Activated CD4-positive, alpha-beta memory T cell treated with anti-CD3 and anti-CD28 coated beads, Interleukin-2, amount 10 ng/mL, durations not matched to agents 7 days and 5 days (primary cell): ENCODE measurements at regions not wholly inside any gene's neighbourhood (a gene's known extent, or its start where the extent isn't known, plus 50 kb on each side); places are given as distances from the start of the nearest gene placed in this dataset.
"Not testable (repeated sequence)": the region's sequence is repeated elsewhere in the genome, so short reads cannot be mapped to it uniquely, and the experiment has no call there.

Experiments
- CTCF ChIA-PET: fragments of 350-600 bp; sonication (Branson Sonifier 250); formaldehyde crosslinking; loops from one replicate; lab custom pipeline; 2021; ENCODE audit warnings: antibody characterized with exemption, inconsistent platforms; lab: Charles Lee
- POLR2A ChIA-PET: fragments of 350-600 bp; sonication (Branson Sonifier 250); formaldehyde crosslinking; loops from one replicate; lab custom pipeline; 2021; ENCODE audit warnings: antibody characterized with exemption; lab: Charles Lee
- DNase-seq: peaks from one replicate; pipeline ENCODE4 v3.0.0-alpha.2; 2020
- H3K27ac Mint-ChIP-seq: one replicate; pipeline ENCODE4 v1.8.0; 2021; ENCODE audit warnings: mild to moderate bottlenecking, mixed read lengths
- H3K27me3 Mint-ChIP-seq: one replicate; pipeline ENCODE4 v1.8.0; 2021; ENCODE audit warnings: mixed read lengths
- H3K36me3 Mint-ChIP-seq: one replicate; pipeline ENCODE4 v1.8.0; 2021; ENCODE audit warnings: low read depth, mixed read lengths
- H3K4me1 Mint-ChIP-seq: one replicate; pipeline ENCODE4 v1.8.0; 2021; ENCODE audit warnings: mixed read lengths
- H3K4me3 Mint-ChIP-seq: one replicate; pipeline ENCODE4 v1.8.0; 2021; ENCODE audit warnings: mild to moderate bottlenecking, mixed read lengths
- H3K9me3 Mint-ChIP-seq: one replicate; pipeline ENCODE4 v1.8.0; 2021; ENCODE audit warnings: mixed read lengths

GRCh38 chr2:20113004-20113796 lies 61.8 kb upstream of the LAPTM4A start:
- DNase-seq, result no peak
- H3K27me3 Mint-ChIP-seq, result peaks cover 6% of the 10 kb centered on the region
- H3K27ac Mint-ChIP-seq, result no peak overlapping the region
- peaks cover 2% of the 10 kb centered on the region for H3K9me3 Mint-ChIP-seq
- H3K36me3 Mint-ChIP-seq, result no peaks in the 10 kb centered on the region
- no peak overlapping the region for H3K4me3 Mint-ChIP-seq
- H3K4me1 Mint-ChIP-seq, result no peaks in the 10 kb centered on the region
- ChIA-PET CTCF (no interaction called here), POLR2A (no interaction called here)

GRCh38 chr2:20112361-20112760 lies 60.9 kb upstream of the LAPTM4A start:
- H3K4me3 Mint-ChIP-seq, CTCF ChIA-PET, POLR2A ChIA-PET: not testable (repeated sequence)

GRCh38 chr2:20111311-20112131 lies 60.1 kb upstream of the LAPTM4A start:
- DNase-seq, result no peak
- H3K36me3 Mint-ChIP-seq, result no peaks in the 10 kb centered on the region

More at GRCh38 chr2:20112361-20112760, 60.9 kb upstream of the LAPTM4A start:
- H3K27ac Mint-ChIP-seq, H3K36me3 Mint-ChIP-seq, DNase-seq, H3K27me3 Mint-ChIP-seq, H3K9me3 Mint-ChIP-seq, H3K4me1 Mint-ChIP-seq: not testable (repeated sequence)

DNA sequence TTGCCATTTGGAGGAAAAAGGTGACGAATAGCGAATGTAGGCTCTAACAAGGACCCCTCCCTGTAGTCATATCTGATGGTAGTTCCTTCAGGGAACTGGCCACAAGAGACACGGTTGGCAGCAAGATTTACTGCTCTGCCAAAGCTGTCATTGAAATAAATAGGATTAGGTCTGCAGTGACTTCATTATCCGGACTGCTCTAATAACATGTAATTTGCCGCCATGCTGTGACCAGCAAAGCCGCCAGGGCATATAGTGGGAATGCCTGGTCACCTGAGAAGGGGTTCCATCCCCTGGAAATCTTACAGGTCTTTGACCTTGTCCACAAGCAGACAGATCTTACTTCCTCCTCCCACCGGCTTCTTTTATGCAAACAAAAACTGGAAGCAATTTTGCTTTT lies 59.4 kb upstream of the LAPTM4A start:
- H3K27ac Mint-ChIP-seq, result no peak overlapping the region
- no peaks in the 10 kb centered on the region for H3K36me3 Mint-ChIP-seq
- H3K9me3 Mint-ChIP-seq, result no peaks in the 10 kb centered on the region
- H3K4me3 Mint-ChIP-seq, result no peak overlapping the region
- ChIA-PET CTCF (no interaction called here), POLR2A (no interaction called here)
- H3K4me1 Mint-ChIP-seq, result peaks cover 2% of the 10 kb centered on the region
- no peak for DNase-seq
- H3K27me3 Mint-ChIP-seq, result peaks cover 9% of the 10 kb centered on the region

More at GRCh38 chr2:20111311-20112131, 60.1 kb upstream of the LAPTM4A start:
- Mint-ChIP-seq H3K9me3 (no peaks in the 10 kb centered on the region), H3K4me1 (peaks cover 2% of the 10 kb centered on the region), H3K27me3 (peaks cover 9% of the 10 kb centered on the region), H3K4me3 (no peak overlapping the region), H3K27ac (no peak overlapping the region)
- ChIA-PET CTCF (no interaction called here), POLR2A (no interaction called here)

GRCh38 chr2:20110383-20110782 lies 59.0 kb upstream of the LAPTM4A start:
- no peak for DNase-seq
- H3K4me1 Mint-ChIP-seq, result peaks cover 5% of the 10 kb centered on the region
- POLR2A ChIA-PET, result no interaction called here
- CTCF ChIA-PET, result no interaction called here
- H3K36me3 Mint-ChIP-seq, result no peaks in the 10 kb centered on the region
- H3K9me3 Mint-ChIP-seq, result no peaks in the 10 kb centered on the region
- H3K27me3 Mint-ChIP-seq, result peaks cover 9% of the 10 kb centered on the region
- H3K4me3 Mint-ChIP-seq, result no peak overlapping the region
- H3K27ac Mint-ChIP-seq, result no peak overlapping the region

DNA sequence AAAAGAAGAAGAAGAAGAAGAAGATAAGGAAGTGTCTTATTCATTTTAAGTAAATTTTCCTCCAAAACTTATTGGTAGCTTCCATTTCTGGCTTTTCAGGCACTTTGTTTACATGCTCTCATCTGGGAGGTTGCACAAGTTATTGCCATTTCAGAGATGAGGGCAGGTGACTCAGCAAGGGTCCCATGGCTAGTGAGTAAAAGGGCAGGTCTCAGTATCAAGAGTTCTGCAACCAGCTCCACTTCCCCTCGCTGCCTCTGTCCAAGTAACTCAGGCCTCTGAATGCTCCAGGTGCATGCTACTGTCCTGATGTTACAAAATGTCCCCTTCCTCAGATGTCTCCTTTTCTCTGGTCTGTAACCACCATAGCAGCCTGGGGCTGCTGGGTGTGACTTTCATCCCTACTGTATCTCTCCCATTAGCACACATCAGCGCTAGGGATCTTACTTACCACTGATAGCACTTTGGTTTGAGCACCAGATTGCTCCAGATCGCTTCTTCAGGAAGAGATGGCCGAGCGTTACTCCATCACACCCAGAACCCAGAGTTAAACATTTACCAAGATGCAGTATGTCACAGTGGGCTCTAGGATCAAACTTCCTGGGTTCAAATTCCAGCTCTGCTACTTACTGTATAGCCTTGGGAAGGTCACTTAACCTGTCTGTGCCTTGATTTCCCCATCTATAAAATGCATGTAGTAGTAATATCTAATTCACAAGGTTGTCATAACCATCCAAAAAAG lies 57.4 kb upstream of the LAPTM4A start:
- Mint-ChIP-seq H3K9me3 (no peaks in the 10 kb centered on the region), H3K4me3 (no peak overlapping the region), H3K27me3 (peaks cover 9% of the 10 kb centered on the region), H3K4me1 (peaks cover 11% of the 10 kb centered on the region), H3K36me3 (no peaks in the 10 kb centered on the region), H3K27ac (no peak overlapping the region)
- POLR2A ChIA-PET, result no interaction called here
- CTCF ChIA-PET, result interaction anchor here (0.7 kb wide), 1 partner anchor 26 kb away, joined by 3 read pairs; no protein-coding TSS in a partner anchor
- no peak for DNase-seq

DNA sequence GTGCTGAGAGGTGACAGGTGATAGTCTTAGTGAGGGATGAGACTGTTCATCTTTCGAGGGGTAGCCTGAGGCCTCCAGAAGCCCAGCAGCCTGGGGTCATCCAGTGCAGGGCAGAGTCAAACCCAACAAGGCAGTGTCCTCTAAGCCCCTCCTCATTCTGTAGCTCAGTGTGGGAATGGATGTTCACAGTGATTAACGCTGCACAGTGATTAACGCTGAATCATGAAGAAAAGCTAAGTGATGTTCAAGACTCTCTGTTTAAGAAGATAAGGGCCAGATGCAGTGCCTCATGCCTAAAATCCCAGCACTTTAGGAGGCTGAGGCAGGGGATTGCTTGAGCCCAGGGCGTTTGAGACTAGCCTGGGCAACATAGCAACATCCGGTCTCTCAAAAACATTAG lies 56.3 kb upstream of the LAPTM4A start:
- H3K4me3 Mint-ChIP-seq, result no peak overlapping the region
- POLR2A ChIA-PET, result no interaction called here
- H3K27me3 Mint-ChIP-seq, result peaks cover 12% of the 10 kb centered on the region
- CTCF ChIA-PET, result interaction anchor here (0.7 to 1.2 kb wide), 3 partner anchors 57 to 524 kb away, joined by 3 to 4 read pairs (median 4); no protein-coding TSS in a partner anchor
- no peaks in the 10 kb centered on the region for H3K9me3 Mint-ChIP-seq
- peaks cover 11% of the 10 kb centered on the region for H3K4me1 Mint-ChIP-seq
- no peak for DNase-seq
- no peak overlapping the region for H3K27ac Mint-ChIP-seq
- no peaks in the 10 kb centered on the region for H3K36me3 Mint-ChIP-seq

DNA sequence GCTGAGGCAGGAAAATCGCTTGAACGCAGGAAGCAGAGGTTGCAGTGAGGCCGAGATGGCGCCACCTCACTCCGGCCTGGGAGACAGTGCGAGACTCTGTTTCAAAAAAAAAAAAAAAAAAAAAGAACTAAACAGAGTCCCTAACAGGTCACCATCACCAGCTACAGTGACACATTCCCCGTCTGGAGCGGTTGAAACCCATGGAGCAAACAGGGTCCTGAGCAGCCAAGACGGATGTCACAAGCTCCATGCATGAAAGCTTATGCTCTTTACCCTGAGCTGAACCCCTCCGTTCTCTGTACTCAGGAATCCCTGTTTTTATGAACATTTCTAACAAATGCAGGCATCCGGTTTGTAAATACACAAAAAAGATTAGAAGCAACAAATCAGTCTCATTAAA lies 55.9 kb upstream of the LAPTM4A start:
- H3K27ac Mint-ChIP-seq, result no peak overlapping the region
- no peak for DNase-seq
- H3K4me3 Mint-ChIP-seq, result no peak overlapping the region
- POLR2A ChIA-PET, result no interaction called here
- H3K27me3 Mint-ChIP-seq, result peaks cover 15% of the 10 kb centered on the region
- H3K9me3 Mint-ChIP-seq, result no peaks in the 10 kb centered on the region
- peaks cover 11% of the 10 kb centered on the region for H3K4me1 Mint-ChIP-seq
- no peaks in the 10 kb centered on the region for H3K36me3 Mint-ChIP-seq
- CTCF ChIA-PET, result interaction anchor here (0.7 to 1.2 kb wide), 3 partner anchors 57 to 524 kb away, joined by 3 to 4 read pairs (median 4); no protein-coding TSS in a partner anchor

- POLR2A ChIA-PET, result no interaction called here
These were observed 55.3 kb upstream of the LAPTM4A start for GRCh38 chr2:20106746-20107145.

DNA sequence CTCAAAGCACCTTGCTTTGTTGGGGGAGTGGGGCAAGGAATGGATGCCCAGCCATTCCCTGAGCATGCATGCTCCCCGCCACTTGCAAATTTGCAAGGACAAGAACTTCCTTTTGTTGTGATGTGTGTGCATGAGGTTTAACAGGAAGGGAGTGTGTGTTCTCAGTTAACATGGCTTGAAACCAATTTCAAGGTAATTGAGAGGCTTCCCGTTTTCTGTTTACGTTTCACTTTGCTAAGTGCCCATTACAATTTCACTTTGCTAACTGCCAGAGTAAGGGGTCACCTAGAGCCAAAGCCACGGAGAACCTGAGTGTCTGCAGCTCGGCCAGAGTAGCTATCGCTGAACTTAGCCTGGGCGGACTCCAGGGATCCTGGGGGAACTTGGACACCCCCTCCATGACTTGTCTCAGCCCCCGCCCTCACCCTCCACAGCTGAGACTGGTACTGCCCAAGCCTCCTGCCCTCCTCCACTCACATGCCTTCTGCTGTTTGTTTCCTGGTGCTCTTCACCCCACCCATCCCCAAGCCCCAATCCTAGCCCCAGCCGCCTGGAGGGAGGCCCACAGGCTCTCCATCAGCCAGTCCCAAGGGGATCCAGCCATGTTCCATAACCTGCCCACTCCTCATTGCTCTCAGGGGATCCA lies 53.6 kb upstream of the LAPTM4A start:
- H3K36me3 Mint-ChIP-seq, result no peaks in the 10 kb centered on the region
- H3K27me3 Mint-ChIP-seq, result peaks cover 27% of the 10 kb centered on the region
- CTCF ChIA-PET, result interaction anchor here (2.1 kb wide), 1 partner anchor 35 kb away, joined by 5 read pairs; no protein-coding TSS in a partner anchor
- no peak overlapping the region for H3K4me3 Mint-ChIP-seq
- no peak for DNase-seq
- peaks cover 11% of the 10 kb centered on the region for H3K4me1 Mint-ChIP-seq
- peaks cover 2% of the 10 kb centered on the region for H3K9me3 Mint-ChIP-seq
- H3K27ac Mint-ChIP-seq, result no peak overlapping the region
- POLR2A ChIA-PET, result no interaction called here

More at GRCh38 chr2:20106746-20107145, 55.3 kb upstream of the LAPTM4A start:
- H3K36me3 Mint-ChIP-seq, result no peaks in the 10 kb centered on the region
- H3K27me3 Mint-ChIP-seq, result peaks cover 17% of the 10 kb centered on the region
- H3K9me3 Mint-ChIP-seq, result peaks cover 2% of the 10 kb centered on the region
- CTCF ChIA-PET, result interaction anchor here (1.2 to 1.5 kb wide), 3 partner anchors 70 to 151 kb away, joined by 3 to 5 read pairs (median 4); no protein-coding TSS in a partner anchor
- peak overlapping the region; percentile 27 for H3K4me3 Mint-ChIP-seq
- peaks cover 11% of the 10 kb centered on the region for H3K4me1 Mint-ChIP-seq
- no peak overlapping the region for H3K27ac Mint-ChIP-seq
- DNase-seq, result peak; percentile 18

DNA sequence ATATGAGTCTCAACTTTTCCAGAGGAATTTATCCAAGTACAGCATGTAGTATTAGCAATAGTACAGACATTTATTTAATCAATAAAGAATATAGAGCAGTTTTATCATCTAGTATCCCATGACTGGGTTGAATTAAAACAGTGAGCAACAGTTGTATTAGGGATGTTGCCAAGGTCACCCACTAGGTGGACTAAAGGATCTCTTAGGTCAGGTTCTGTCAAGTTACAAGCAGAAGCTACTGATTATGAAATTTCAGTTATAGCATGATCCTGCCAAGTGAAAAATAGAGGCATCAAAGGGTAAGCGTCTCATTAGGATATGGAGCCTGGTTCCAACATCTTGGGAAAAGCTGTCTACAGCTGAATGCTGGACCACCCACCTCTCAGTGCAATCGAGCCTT lies 52.1 kb upstream of the LAPTM4A start:
- no peak overlapping the region for H3K27ac Mint-ChIP-seq
- POLR2A ChIA-PET, result no interaction called here
- H3K4me1 Mint-ChIP-seq, result peaks cover 11% of the 10 kb centered on the region
- peaks cover 2% of the 10 kb centered on the region for H3K9me3 Mint-ChIP-seq
- H3K4me3 Mint-ChIP-seq, result no peak overlapping the region
- peaks cover 22% of the 10 kb centered on the region for H3K27me3 Mint-ChIP-seq
- CTCF ChIA-PET, result no interaction called here
- no peak for DNase-seq
- no peaks in the 10 kb centered on the region for H3K36me3 Mint-ChIP-seq
